ENCODE measurements at regions not wholly inside any gene's neighbourhood (a gene's known extent, or its start where the extent isn't known, plus 50 kb on each side); places are given as distances from the start of the nearest gene placed in this dataset.

DNA sequence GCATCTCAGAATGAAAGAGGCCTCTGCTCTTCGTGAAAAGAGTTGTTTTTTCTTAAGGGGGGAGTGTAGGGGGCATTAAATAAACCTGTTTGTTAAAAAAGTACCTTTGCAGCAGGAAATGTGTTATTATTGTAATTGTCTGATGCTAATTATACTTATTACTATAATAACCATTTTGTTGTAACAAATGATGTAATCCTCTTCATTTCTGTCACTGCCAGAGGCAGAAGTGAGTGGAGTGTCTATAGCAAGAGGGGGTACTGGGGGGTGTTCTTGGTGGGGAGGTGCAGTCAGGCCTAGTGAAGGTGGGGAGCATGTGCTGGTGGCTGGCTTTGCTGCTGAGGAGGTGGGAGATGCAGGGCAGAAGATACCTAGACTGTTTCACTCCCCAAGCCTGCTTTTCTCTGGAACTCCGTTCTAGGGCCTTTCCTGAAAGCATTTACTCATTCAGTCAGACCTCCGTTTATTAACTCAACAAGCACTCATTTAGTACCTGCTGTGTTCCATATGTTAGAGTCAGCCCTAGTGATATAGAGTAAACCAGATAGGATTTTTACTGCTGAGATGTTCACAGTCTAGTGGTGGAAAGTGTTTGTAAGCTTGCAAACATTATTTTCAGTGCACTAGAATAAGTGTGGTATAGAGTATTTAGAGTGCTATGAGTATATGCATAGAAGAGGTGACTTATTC is 77.5 kb upstream of the CISTR start:
- TF ChIP-seq YY1 (IDR thresholded peaks at IDR 0.05; ENCODE audit: low read depth) (no peak), CEBPB (IDR thresholded peaks at IDR 0.05) (no peak), TAF1 (IDR thresholded peaks at IDR 0.05; ENCODE audit: low read depth) (no peak), TCF12 (IDR thresholded peaks at IDR 0.05; ENCODE audit: low read depth) (no peak), EP300 (IDR thresholded peaks at IDR 0.05; ENCODE audit: borderline replicate concordance) (no peak), TEAD4 (IDR thresholded peaks at IDR 0.05) (no peak), RAD21 (IDR thresholded peaks at IDR 0.05; ENCODE audit: low read depth) (no peak)
- TF ChIP-seq, protein P1, sequence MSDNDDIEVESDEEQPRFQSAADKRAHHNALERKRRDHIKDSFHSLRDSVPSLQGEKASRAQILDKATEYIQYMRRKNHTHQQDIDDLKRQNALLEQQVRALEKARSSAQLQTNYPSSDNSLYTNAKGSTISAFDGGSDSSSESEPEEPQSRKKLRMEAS (IDR thresholded peaks at IDR 0.05), result no peak
- TF ChIP-seq, protein P2, sequence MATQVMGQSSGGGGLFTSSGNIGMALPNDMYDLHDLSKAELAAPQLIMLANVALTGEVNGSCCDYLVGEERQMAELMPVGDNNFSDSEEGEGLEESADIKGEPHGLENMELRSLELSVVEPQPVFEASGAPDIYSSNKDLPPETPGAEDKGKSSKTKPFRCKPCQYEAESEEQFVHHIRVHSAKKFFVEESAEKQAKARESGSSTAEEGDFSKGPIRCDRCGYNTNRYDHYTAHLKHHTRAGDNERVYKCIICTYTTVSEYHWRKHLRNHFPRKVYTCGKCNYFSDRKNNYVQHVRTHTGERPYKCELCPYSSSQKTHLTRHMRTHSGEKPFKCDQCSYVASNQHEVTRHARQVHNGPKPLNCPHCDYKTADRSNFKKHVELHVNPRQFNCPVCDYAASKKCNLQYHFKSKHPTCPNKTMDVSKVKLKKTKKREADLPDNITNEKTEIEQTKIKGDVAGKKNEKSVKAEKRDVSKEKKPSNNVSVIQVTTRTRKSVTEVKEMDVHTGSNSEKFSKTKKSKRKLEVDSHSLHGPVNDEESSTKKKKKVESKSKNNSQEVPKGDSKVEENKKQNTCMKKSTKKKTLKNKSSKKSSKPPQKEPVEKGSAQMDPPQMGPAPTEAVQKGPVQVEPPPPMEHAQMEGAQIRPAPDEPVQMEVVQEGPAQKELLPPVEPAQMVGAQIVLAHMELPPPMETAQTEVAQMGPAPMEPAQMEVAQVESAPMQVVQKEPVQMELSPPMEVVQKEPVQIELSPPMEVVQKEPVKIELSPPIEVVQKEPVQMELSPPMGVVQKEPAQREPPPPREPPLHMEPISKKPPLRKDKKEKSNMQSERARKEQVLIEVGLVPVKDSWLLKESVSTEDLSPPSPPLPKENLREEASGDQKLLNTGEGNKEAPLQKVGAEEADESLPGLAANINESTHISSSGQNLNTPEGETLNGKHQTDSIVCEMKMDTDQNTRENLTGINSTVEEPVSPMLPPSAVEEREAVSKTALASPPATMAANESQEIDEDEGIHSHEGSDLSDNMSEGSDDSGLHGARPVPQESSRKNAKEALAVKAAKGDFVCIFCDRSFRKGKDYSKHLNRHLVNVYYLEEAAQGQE (IDR thresholded peaks at IDR 0.05; ENCODE audit: low read depth), result no peak

All from Ishikawa (cell line).